Sigmoid colon (tissue), 6 donors: ENCODE measurements at regions not wholly inside any gene's neighbourhood (a gene's known extent, or its start where the extent isn't known, plus 50 kb on each side); places are given as distances from the start of the nearest gene placed in this dataset.
"Not testable (repeated sequence)": the region's sequence is repeated elsewhere in the genome, so short reads cannot be mapped to it uniquely, and the experiment has no call there.

Experiments
- DNase-seq: peaks from one replicate; pipeline ENCODE4 v3.0.0-alpha.2; 2019
- H3K27ac ChIP-seq, 4 donors: fragments of 200-600 bp; sonication (generic); one replicate each; pipeline ENCODE4 v1.5.1; 2016 to 2019; ENCODE audit warnings: mild to moderate bottlenecking in 1 of 4
- H3K27me3 ChIP-seq, 3 donors: fragments of 200-600 bp; sonication (generic); one replicate each; pipeline ENCODE4 v1.5.1; 2019; ENCODE audit warnings: mild to moderate bottlenecking in 1 of 3
- H3K36me3 ChIP-seq, 4 donors: fragments of 200-600 bp; sonication (generic); one replicate each; pipeline ENCODE4 v1.5.1; 2016 to 2019
- H3K4me1 ChIP-seq, 4 donors: fragments of 200-600 bp; sonication (generic); one replicate each; pipeline ENCODE4 v1.5.1; 2017 to 2019
- H3K4me3 ChIP-seq, 4 donors: fragments of 200-600 bp; sonication (generic); one replicate each; pipeline ENCODE4 v1.5.1; 2017 to 2019; ENCODE audit warnings: mild to moderate bottlenecking in 2 of 4, moderate library complexity in 1 of 4
- H3K9me3 ChIP-seq, 4 donors: fragments of 200-600 bp in 3 of 4; sonication (generic) in 3 of 4; one replicate each; pipeline versions ENCODE4 v1.5.1 to v1.6.1; 2013 to 2019
- EP300 ChIP-seq, 4 donors: sonication (generic); formaldehyde crosslinking; IDR thresholded peaks; one replicate each; pipeline ENCODE4 v1.6.1; 2017; ENCODE audit warnings: antibody characterized with exemption in 4 of 4
- POLR2A ChIP-seq, 2 donors: fragments of 450-650 bp; IDR thresholded peaks; one replicate each; pipeline ENCODE4 v1.6.1; 2016; ENCODE audit warnings: antibody characterized with exemption in 2 of 2, mild to moderate bottlenecking in 2 of 2, moderate library complexity in 2 of 2
- POLR2AphosphoS5 ChIP-seq, 4 donors: sonication (generic); formaldehyde crosslinking; IDR thresholded peaks; one replicate each; pipeline ENCODE4 v1.6.1; 2017; ENCODE audit warnings: antibody characterized with exemption in 4 of 4
- whole genome bisulfite sequencing, 2 donors: extraction: QIAGEN DNeasy Blood & Tissue Kit; methylation state at CpG; one replicate each; pipeline ENCODE4 v1.1.7; 2013; 5-methylcytosine and 5-hydroxymethylcytosine counted together
- intact Hi-C: fragments of 100-400 bp; cut with DNase I; formaldehyde crosslinking; loops from one replicate; pipeline ENCODE4 v1.15.1; 2023
- TF ChIP-seq, protein P1 (sequence below), 4 experiments: fragments of 450-650 bp in 3 of 4; fragments of 200-600 bp in 1 of 4; IDR thresholded peaks; one replicate each; pipeline ENCODE4 v1.5.1; 2016 to 2019; ENCODE audit warnings: antibody characterized with exemption in 4 of 4, mild to moderate bottlenecking in 3 of 4, moderate library complexity in 2 of 4
- donor health status: healthy with polysubstance abuse.
- donor health status: healthy.

- DNase-seq = no peak
- WGBS, 2 donors = 95% methylated on average over 1 of the region's 1 CpG
- TF ChIP-seq, protein P1, sequence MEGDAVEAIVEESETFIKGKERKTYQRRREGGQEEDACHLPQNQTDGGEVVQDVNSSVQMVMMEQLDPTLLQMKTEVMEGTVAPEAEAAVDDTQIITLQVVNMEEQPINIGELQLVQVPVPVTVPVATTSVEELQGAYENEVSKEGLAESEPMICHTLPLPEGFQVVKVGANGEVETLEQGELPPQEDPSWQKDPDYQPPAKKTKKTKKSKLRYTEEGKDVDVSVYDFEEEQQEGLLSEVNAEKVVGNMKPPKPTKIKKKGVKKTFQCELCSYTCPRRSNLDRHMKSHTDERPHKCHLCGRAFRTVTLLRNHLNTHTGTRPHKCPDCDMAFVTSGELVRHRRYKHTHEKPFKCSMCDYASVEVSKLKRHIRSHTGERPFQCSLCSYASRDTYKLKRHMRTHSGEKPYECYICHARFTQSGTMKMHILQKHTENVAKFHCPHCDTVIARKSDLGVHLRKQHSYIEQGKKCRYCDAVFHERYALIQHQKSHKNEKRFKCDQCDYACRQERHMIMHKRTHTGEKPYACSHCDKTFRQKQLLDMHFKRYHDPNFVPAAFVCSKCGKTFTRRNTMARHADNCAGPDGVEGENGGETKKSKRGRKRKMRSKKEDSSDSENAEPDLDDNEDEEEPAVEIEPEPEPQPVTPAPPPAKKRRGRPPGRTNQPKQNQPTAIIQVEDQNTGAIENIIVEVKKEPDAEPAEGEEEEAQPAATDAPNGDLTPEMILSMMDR (IDR thresholded peaks at IDR 0.05) = no peak
- TF ChIP-seq POLR2AphosphoS5 (IDR thresholded peaks at IDR 0.05) (no peak), POLR2A (IDR thresholded peaks at IDR 0.05) (no peak), EP300 (IDR thresholded peaks at IDR 0.05) (no peak)
Observed at GRCh38 chr10:53361281-53361680, 588.7 kb upstream of the MBL2 start.

DNA sequence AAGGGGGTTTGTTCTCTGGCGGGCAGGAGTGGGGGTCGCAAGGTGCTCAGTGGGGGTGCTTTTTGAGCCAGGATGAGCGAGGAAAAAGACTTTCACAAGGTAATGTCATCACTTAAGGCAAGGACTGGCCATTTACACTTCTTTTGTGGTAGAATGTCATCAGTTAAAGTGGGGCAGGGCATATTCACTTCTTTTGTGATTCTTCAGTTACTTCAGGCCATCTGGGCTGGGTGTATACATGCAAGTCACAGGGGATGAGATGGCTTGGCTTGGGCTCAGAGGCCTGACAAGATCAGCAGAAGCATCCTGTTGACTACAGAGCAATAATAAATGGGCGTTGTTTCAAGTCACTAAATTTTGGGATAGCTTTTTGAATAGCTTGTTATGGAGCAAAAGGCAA is 586.4 kb upstream of the MBL2 start:
- intact Hi-C loops = not testable (repeated sequence)
- 75 to 77% methylated on average over 4 of the region's 4 CpGs for WGBS, 2 donors

More at GRCh38 chr10:53361281-53361680, 588.7 kb upstream of the MBL2 start:
- Histone ChIP-seq H3K4me3 (no peak overlapping the region), H3K27ac (no peak overlapping the region), H3K36me3 (no peaks in the 10 kb centered on the region), H3K4me1 (no peaks in the 10 kb centered on the region), H3K27me3 (no peaks in the 10 kb centered on the region), H3K9me3 (no peaks in the 10 kb centered on the region)
- intact Hi-C loops = no loop called here

DNA sequence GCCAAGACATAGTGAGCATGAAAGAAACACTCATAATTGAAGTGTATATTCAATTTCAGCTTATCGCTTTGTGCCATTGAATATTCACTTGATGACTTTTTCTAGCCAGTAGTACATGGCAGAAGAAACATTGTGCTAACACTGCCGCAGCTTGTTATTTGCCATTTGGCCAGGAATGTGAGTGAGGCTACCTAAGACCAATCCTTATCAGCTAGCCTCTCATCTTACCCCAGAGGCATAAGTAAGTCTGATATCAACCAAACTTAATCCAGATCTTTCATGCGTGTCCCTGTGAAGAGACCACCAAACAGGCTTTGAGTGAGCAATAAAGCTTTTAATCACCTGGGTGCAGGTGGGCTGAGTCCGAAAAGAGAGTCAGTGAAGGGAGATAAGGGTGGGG is 586.0 kb upstream of the MBL2 start:
- intact Hi-C loops = no loop called here
- TF ChIP-seq, protein P1 (IDR thresholded peaks at IDR 0.05) = no peak
- TF ChIP-seq POLR2A (IDR thresholded peaks at IDR 0.05) = no peak
- TF ChIP-seq POLR2AphosphoS5 (IDR thresholded peaks at IDR 0.05) = no peak
- TF ChIP-seq EP300 (IDR thresholded peaks at IDR 0.05) = no peak

More for the DNA sequence above, 586.4 kb upstream of the MBL2 start:
- not testable (repeated sequence) for H3K27ac ChIP-seq, H3K9me3 ChIP-seq, H3K4me1 ChIP-seq, H3K36me3 ChIP-seq, H3K4me3 ChIP-seq, H3K27me3 ChIP-seq, DNase-seq

DNA sequence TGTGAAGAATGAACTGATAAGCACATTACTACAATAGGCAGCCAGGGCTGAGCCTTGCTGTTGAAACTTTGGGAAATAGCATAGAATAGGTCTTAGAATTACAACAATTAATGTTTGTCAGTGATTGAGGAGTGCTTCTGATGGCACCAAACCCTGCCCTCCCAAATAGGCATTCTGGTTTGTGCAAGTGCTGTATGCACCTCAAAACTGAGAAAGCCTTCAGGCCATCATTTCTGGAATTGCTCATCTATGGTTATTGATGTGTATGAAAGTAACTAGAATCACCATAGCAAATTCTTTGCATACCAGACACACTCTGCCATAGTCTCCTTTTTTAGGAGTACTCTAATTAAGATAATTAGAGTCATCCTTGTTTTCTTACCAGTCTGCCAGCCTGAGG is 585.0 kb upstream of the MBL2 start:
- intact Hi-C loops = no loop called here
- Histone ChIP-seq H3K4me1 (no peaks in the 10 kb centered on the region), H3K4me3 (no peak overlapping the region), H3K27me3 (no peaks in the 10 kb centered on the region), H3K36me3 (no peaks in the 10 kb centered on the region), H3K9me3 (no peaks in the 10 kb centered on the region), H3K27ac (no peak overlapping the region)
- no peak for DNase-seq
- TF ChIP-seq POLR2AphosphoS5 (IDR thresholded peaks at IDR 0.05) = no peak
- no peak for TF ChIP-seq EP300 (IDR thresholded peaks at IDR 0.05)
- TF ChIP-seq POLR2A (IDR thresholded peaks at IDR 0.05) = no peak
- TF ChIP-seq, protein P1 (IDR thresholded peaks at IDR 0.05) = no peak

More for the DNA sequence above, 586.0 kb upstream of the MBL2 start:
- H3K27ac ChIP-seq = no peak overlapping the region
- no peaks in the 10 kb centered on the region for H3K36me3 ChIP-seq
- no peak overlapping the region for H3K4me3 ChIP-seq
- no peak for DNase-seq
- no peaks in the 10 kb centered on the region for H3K27me3 ChIP-seq
- 85 to 87% methylated on average over 4 of the region's 4 CpGs for WGBS, 2 donors
- no peaks in the 10 kb centered on the region for H3K4me1 ChIP-seq
- H3K9me3 ChIP-seq = no peaks in the 10 kb centered on the region

- TF ChIP-seq POLR2AphosphoS5 (IDR thresholded peaks at IDR 0.05) (no peak), EP300 (IDR thresholded peaks at IDR 0.05) (no peak), POLR2A (IDR thresholded peaks at IDR 0.05) (no peak)
- TF ChIP-seq, protein P1 (IDR thresholded peaks at IDR 0.05) = no peak
- Histone ChIP-seq H3K9me3 (no peaks in the 10 kb centered on the region), H3K4me3 (no peak overlapping the region), H3K27me3 (no peaks in the 10 kb centered on the region), H3K27ac (no peak overlapping the region), H3K4me1 (no peaks in the 10 kb centered on the region), H3K36me3 (no peaks in the 10 kb centered on the region)
- 26 to 68% methylated on average over 3 of the region's 3 CpGs for WGBS, 2 donors
- DNase-seq = no peak
- intact Hi-C loops = no loop called here
Observed at GRCh38 chr10:53356616-53357349, 584.2 kb upstream of the MBL2 start.

- H3K4me3 ChIP-seq, H3K4me1 ChIP-seq, intact Hi-C loops, H3K27ac ChIP-seq, DNase-seq, H3K27me3 ChIP-seq, H3K9me3 ChIP-seq, H3K36me3 ChIP-seq: not testable (repeated sequence)
- 80 to 88% methylated on average over 7 of the region's 7 CpGs for WGBS, 2 donors
Observed at GRCh38 chr10:53342531-53342930, 569.9 kb upstream of the MBL2 start.

- DNase-seq, H3K9me3 ChIP-seq, H3K4me1 ChIP-seq, H3K4me3 ChIP-seq, intact Hi-C loops, H3K27ac ChIP-seq, H3K27me3 ChIP-seq, H3K36me3 ChIP-seq: not testable (repeated sequence)
- 80% methylated on average over 2 of the region's 2 CpGs for WGBS, 2 donors
Observed at GRCh38 chr10:53338199-53338598, 565.6 kb upstream of the MBL2 start.

- H3K27me3 ChIP-seq = not testable (repeated sequence)
Observed at GRCh38 chr10:53335803-53336422, 563.3 kb upstream of the MBL2 start.

More at GRCh38 chr10:53335803-53336422, 563.3 kb upstream of the MBL2 start:
- H3K27ac ChIP-seq, H3K9me3 ChIP-seq, H3K36me3 ChIP-seq, H3K4me1 ChIP-seq, DNase-seq, H3K4me3 ChIP-seq, intact Hi-C loops: not testable (repeated sequence)
- 92% methylated on average over 6 of the region's 6 CpGs for WGBS, 2 donors
